Myocyte (in vitro differentiated cells): ENCODE measurements at regions not wholly inside any gene's neighbourhood (a gene's known extent, or its start where the extent isn't known, plus 50 kb on each side); places are given as distances from the start of the nearest gene placed in this dataset.
"Not testable (repeated sequence)": the region's sequence is repeated elsewhere in the genome, so short reads cannot be mapped to it uniquely, and the experiment has no call there.

Experiments used
- DNase-seq: peaks from one replicate; pipeline ENCODE4 v3.0.0-alpha.2; 2012; ENCODE audit warnings: low read depth

DNA sequence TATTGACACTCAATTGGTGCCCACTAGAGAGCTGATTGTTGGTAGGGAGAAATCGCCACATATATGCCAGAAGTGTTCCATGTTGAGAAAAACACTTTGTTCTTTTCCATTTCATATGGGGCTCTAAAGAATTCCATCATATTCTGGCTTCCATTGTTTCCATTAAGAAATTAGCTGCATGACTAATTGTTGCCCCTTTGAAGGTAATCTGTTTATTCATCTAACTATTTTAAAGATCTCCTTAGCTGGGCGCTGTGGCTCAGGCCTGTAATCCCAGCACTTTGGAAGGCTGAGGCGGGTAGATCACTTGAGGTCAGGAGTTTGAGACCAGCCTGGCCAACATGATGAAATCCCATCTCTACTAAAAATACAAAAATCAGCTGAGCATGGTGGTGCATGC lies 109.9 kb downstream of the MRPL14 start:
- DNase-seq: not testable (repeated sequence)

- DNase-seq: no peak
These were observed 111.0 kb downstream of the MRPL14 start for GRCh38 chr6:44016131-44016870.

DNA sequence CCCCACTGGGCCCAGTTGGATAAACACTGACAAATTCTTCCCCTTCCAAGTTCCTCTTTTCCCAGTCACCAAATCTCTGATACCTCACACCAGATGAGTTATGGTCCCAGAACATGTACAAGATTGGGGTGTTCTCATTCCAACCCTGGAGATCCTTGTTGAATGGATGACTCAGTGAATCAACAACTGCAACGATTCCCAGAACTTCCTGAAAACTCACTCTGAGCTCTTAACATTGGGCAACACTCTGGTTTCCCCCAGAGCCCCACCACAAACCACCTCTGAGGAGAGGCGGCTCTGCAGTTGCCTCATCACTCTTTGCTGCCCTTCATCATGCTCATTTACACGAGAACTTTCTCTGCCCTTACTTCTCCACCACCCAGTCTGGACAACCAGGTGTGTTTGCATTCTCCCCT lies 115.2 kb downstream of the MRPL14 start:
- peak; percentile 61 for DNase-seq

GRCh38 chr6:44011350-44011920 lies 115.8 kb downstream of the MRPL14 start:
- DNase-seq: no peak

DNA sequence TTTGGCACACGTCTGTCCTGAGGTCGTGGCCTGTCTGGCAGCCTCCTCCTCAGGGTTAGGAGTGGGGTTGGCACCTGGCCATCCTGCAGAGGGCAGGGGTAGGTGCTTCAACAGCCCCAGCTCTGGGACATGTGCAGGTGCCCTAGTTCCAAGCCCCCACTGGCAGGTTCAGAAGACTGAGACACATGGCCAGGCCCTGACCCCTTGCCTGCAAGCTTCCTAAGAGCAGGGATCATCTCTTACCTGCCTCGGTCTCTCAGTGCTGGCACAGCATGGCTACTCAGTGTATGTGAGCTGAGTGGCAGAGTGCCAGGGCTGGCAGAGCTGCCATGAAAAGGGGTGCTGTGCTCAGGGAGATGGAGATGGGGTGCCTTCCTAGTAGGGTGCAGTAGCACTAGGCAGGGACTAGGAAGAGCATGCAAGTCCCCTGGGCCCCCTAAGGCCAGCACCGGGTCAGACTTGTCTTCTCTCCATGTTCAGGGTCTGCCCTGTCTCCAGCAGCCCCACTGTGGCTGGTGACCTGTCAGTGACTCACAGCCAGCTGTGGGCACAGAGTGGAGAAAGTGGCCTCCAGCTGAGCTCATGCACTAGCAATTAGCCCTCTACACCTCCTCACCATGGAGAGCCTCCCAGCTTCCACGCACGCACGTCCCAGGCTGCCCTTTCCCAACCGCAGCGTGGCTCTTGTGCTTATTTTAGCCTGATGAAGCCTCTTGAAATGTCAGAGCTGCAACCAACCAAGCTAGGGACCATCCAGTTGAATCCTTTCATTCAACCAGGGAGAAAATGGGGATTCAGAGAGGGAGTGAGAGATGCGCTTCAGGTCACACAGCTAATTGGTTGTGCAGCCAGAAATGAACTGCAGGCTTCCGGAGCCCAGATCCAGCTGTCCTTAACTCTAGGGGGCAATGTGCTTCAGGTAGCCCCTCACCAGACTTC lies 116.6 kb downstream of the MRPL14 start:
- peak; percentile 98 for DNase-seq

- no peak for DNase-seq
These were observed 117.6 kb downstream of the MRPL14 start for GRCh38 chr6:44009425-44010321.

- DNase-seq: no peak
These were observed 118.4 kb downstream of the MRPL14 start for GRCh38 chr6:44008821-44009370.

GRCh38 chr6:44007818-44008621 lies 119.2 kb downstream of the MRPL14 start:
- no peak for DNase-seq

DNA sequence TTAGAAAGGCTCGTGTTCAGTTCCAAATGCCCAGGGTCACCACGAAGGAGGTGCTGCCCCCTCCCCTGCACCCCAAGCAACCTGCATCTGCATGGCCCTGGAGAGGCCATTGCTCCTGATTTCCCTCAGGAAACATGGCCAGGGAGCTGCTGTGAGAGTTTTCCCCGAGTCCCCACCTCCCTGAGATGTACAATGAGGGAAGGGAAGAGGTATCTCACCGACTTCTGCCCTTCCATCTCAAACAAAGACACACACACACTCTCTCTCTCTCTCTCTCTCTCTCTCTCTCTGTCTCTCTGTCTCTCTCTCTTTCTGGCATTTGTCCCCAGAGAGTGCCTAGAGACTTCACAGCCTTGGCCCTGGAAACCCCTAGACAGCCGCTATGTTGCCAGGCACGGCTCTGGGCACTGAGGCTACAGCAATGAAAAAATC lies 120.4 kb downstream of the MRPL14 start:
- no peak for DNase-seq

DNA sequence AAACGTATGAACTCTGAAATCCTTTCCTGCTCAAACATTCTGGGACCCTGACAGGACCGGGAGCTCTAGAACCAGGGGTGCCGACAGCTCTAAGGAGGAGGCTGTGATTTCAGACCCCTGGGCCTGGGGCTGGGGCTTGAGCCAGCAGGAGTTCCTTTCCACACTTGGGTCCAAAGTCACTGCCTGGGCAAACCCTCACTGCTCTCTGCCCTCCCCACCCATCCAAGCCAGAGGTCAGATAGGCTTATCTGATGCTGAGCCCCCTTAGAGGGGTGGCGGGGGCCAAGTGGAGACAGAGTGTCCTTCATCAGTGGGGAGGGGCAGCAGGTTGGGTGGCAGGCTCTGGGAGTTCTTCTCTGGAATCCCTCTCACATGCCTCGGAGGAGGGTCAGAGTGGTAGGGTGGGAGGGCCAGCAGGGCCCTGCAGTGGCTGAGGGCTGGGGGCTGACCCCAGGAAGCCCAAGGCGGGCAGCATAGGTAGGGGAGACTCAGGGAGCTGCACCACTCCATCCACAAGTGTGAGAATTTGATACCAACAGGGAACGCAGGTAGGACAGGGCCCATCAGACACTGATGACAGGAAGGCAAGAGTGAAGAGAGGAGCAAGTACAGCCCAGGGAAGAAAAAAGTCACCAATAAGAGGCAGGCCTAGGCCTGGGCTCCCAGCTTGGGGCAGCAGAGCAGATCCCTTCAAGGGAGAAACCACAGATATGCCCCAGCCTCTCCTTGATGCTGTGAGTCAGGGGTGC lies 121.0 kb downstream of the MRPL14 start:
- peak; percentile 58 for DNase-seq

GRCh38 chr6:44005507-44005903 lies 121.7 kb downstream of the MRPL14 start:
- no peak for DNase-seq

DNA sequence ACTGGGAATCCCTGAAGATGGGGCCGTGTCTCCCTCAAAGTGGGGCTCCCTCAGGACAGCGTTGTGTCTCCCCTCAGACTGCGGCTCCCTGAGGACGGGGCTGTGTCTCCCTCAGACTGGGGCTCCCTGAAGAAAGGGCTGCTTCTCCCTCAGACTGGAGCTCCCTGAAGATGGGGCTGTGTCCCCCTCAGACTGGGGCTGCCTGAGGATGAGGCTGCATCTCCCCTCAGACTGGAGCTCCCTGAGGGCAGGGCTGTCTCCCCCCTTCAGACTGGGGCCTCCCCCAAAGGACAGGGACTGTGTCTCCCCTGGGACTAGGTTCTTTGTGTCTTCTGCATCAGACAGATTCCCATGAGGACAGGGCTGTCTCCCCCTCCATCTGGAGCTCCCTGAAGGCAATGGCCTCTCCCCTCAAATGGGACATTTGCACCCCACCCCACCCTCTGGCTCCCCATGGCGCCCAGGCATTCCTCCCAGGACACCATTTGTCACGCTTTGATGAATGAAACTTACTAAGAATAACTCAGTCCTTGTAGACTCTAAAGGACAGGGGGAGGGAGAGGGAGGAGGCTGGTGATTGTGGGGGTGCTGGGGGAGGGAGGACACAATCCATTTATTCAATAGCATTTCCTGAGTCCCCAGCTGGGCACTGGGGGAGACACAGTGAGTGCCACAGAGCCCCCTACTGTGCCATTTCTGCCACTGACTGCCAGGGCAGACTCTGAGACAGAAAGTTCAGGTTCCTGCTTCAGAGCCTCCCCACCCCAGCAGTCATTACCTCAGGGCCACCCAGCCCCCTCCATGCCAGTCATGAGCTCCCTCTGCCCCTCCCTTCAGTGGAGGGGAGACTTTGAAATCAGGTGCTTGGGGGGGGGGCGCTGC lies 122.4 kb downstream of the MRPL14 start:
- peak; percentile 69 for DNase-seq

- no peak for DNase-seq
These were observed 123.1 kb downstream of the MRPL14 start for GRCh38 chr6:44004136-44004535.

- no peak for DNase-seq
These were observed 123.7 kb downstream of the MRPL14 start for GRCh38 chr6:44003345-44004061.

- DNase-seq: peak; percentile 61
These were observed 124.5 kb downstream of the MRPL14 start for GRCh38 chr6:44002593-44003344.

DNA sequence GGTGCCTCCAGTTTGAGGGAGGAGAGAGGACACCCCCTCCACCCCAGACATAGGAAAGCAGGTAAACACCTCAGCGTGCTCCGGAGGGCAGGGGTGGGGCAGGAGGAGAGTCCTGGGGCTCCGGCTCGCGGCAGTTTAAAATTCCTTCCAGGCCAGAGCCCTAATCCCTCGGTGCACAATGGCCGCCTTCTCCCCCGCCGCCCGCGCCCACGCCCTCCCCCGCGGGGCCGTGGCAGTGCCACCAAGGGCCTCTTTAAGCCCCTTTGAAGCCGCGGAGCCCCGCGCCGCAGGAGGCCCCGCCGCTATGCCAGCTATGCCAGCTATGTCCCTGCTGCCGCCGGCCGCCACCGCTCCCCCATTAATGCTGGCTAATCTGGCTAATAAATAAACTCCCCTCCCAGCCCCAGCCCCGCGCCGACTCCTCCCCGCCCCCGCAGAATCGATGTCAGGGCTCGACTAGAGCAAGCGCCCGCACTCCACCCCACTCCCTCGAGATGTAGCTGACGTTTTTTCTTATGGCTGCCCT lies 125.1 kb downstream of the MRPL14 start:
- DNase-seq: peak; percentile 45
